HFF-Myc (cell line): ENCODE measurements at regions not wholly inside any gene's neighbourhood (a gene's known extent, or its start where the extent isn't known, plus 50 kb on each side); places are given as distances from the start of the nearest gene placed in this dataset.

ENCODE experiments used
- DNase-seq: peaks from one replicate; pipeline ENCODE4 v3.0.0-alpha.2; 2011; ENCODE audit warnings: low read depth; ENCODE audit errors: extremely low read depth
- H3K4me3 ChIP-seq: replicated peaks from 2 replicates; pipeline ENCODE4 v1.5.1; 2011; ENCODE audit warnings: low read depth, mild to moderate bottlenecking, control low read depth, low read length
- CTCF ChIP-seq: IDR thresholded peaks from 2 replicates; pipeline ENCODE4 v1.5.1; 2012; ENCODE audit warnings: mild to moderate bottlenecking, low read depth, low read length, control low read depth; ENCODE audit errors: missing control alignments

GRCh38 chr18:51580580-51580979 is 383.1 kb upstream of the MEX3C start:
- DNase-seq = no peak
- TF ChIP-seq CTCF = no peak
- no peak overlapping the region for H3K4me3 ChIP-seq

GRCh38 chr18:51582551-51582950 is 385.1 kb upstream of the MEX3C start:
- no peak for DNase-seq
- no peak for TF ChIP-seq CTCF
- no peak overlapping the region for H3K4me3 ChIP-seq

GRCh38 chr18:51588616-51589015 is 391.1 kb upstream of the MEX3C start:
- H3K4me3 ChIP-seq = no peak overlapping the region
- no peak for DNase-seq
- TF ChIP-seq CTCF = no peak

GRCh38 chr18:51593931-51594330 is 396.4 kb upstream of the MEX3C start:
- H3K4me3 ChIP-seq = no peak overlapping the region
- no peak for TF ChIP-seq CTCF
- no peak for DNase-seq

GRCh38 chr18:51603111-51603510 is 405.6 kb upstream of the MEX3C start:
- no peak for TF ChIP-seq CTCF
- DNase-seq = no peak
- no peak overlapping the region for H3K4me3 ChIP-seq

- no peak for TF ChIP-seq CTCF
- H3K4me3 ChIP-seq = no peak overlapping the region
- DNase-seq = no peak
Measured at GRCh38 chr18:51603551-51603950, 406.1 kb upstream of the MEX3C start.

GRCh38 chr18:51610481-51610880 is 413.0 kb upstream of the MEX3C start:
- no peak overlapping the region for H3K4me3 ChIP-seq
- no peak for TF ChIP-seq CTCF
- DNase-seq = no peak
